Mesendoderm (in vitro differentiated cells): ENCODE measurements at regions not wholly inside any gene's neighbourhood (a gene's known extent, or its start where the extent isn't known, plus 50 kb on each side); places are given as distances from the start of the nearest gene placed in this dataset.
"Not testable (repeated sequence)": the region's sequence is repeated elsewhere in the genome, so short reads cannot be mapped to it uniquely, and the experiment has no call there.

ENCODE experiments used
- DNase-seq: peaks from one replicate; pipeline ENCODE4 v3.0.0; 2013
- H2AK5ac ChIP-seq: 2 replicates; pipeline ENCODE4 v1.6.1; 2013; ENCODE audit warnings: low read length, inconsistent platforms
- H2BK120ac ChIP-seq: 2 replicates; pipeline ENCODE4 v1.6.1; 2013; ENCODE audit warnings: low read depth, mild to moderate bottlenecking, low read length, moderate library complexity, mixed read lengths
- H2BK15ac ChIP-seq: replicated peaks from 2 replicates; pipeline ENCODE4 v1.6.1; 2013; ENCODE audit warnings: low read depth, mild to moderate bottlenecking, moderate library complexity
- H2BK5ac ChIP-seq: 2 replicates; pipeline ENCODE4 v1.6.1; 2013; ENCODE audit warnings: low read length, inconsistent platforms
- H3K18ac ChIP-seq: 2 replicates; pipeline ENCODE4 v1.6.1; 2013; ENCODE audit warnings: mild to moderate bottlenecking, low read length, mixed read lengths
- H3K23ac ChIP-seq: one replicate; pipeline ENCODE4 v1.6.1; 2013; ENCODE audit warnings: low read length
- H3K27ac ChIP-seq: 2 replicates; pipeline ENCODE4 v1.5.1; 2013; ENCODE audit warnings: low read depth, mild to moderate bottlenecking, inconsistent platforms, low read length, moderate library complexity
- H3K27me3 ChIP-seq: 2 replicates; pipeline ENCODE4 v1.6.1; 2013; ENCODE audit warnings: low read length, control low read depth, mild to moderate bottlenecking, inconsistent platforms; ENCODE audit not compliant: insufficient read depth, poor library complexity
- H3K36me3 ChIP-seq: 2 replicates; pipeline ENCODE4 v1.6.1; 2013; ENCODE audit warnings: low read length, inconsistent platforms; ENCODE audit not compliant: control insufficient read depth, insufficient read depth
- H3K4ac ChIP-seq: one replicate; pipeline ENCODE4 v1.6.1; 2013; ENCODE audit warnings: low read depth, mild to moderate bottlenecking, low read length, moderate library complexity
- H3K4me1 ChIP-seq: 2 replicates; pipeline ENCODE4 v1.6.1; 2013; ENCODE audit warnings: low read depth, low read length, inconsistent platforms; ENCODE audit not compliant: control insufficient read depth
- H3K4me2 ChIP-seq: 2 replicates; pipeline ENCODE4 v1.6.1; 2013; ENCODE audit warnings: low read length
- H3K4me3 ChIP-seq: 2 replicates; pipeline ENCODE4 v1.5.1; 2013; ENCODE audit warnings: mild to moderate bottlenecking, low read length
- H3K56ac ChIP-seq: one replicate; pipeline ENCODE4 v1.6.1; 2013; ENCODE audit warnings: low read length
- H3K79me1 ChIP-seq: 2 replicates; pipeline ENCODE4 v1.6.1; 2013; ENCODE audit warnings: low read length, inconsistent platforms
- H3K79me2 ChIP-seq: 2 replicates; pipeline ENCODE4 v1.6.1; 2013; ENCODE audit warnings: mild to moderate bottlenecking, low read length; ENCODE audit not compliant: control insufficient read depth, insufficient read depth
- H3K9ac ChIP-seq: 2 replicates; pipeline ENCODE4 v1.6.1; 2013; ENCODE audit warnings: low read length, inconsistent platforms
- H4K5ac ChIP-seq: one replicate; pipeline ENCODE4 v1.6.1; 2013; ENCODE audit warnings: low read length
- H4K8ac ChIP-seq: one replicate; pipeline ENCODE4 v1.6.1; 2013; ENCODE audit warnings: low read depth, mild to moderate bottlenecking, control low read depth, low read length, moderate library complexity
- whole genome bisulfite sequencing: extraction: QIAGEN DNeasy Blood & Tissue Kit; methylation state at CpG from one replicate; pipeline ENCODE4 v1.1.7; 2013; ENCODE audit warnings: low lambda C conversion rate, missing lambda C conversion rate; ENCODE audit not compliant: insufficient coverage; ENCODE audit errors: extremely low coverage; 5-methylcytosine and 5-hydroxymethylcytosine counted together

GRCh38 chr6:167707686-167708500, 118.8 kb upstream of the AFDN start:
- no peaks in the 10 kb centered on the region for H3K4me1 ChIP-seq
- no peak overlapping the region for H2AK5ac ChIP-seq
- H2BK5ac ChIP-seq, result no peak overlapping the region
- no peak overlapping the region for H3K4me3 ChIP-seq
- no peak overlapping the region for H4K5ac ChIP-seq
- H3K36me3 ChIP-seq, result no peaks in the 10 kb centered on the region
- H3K56ac ChIP-seq, result no peak overlapping the region
- H3K4me2 ChIP-seq, result no peak overlapping the region
- no peak overlapping the region for H3K23ac ChIP-seq
- H3K79me2 ChIP-seq, result no peaks in the 10 kb centered on the region
- no peak overlapping the region for H3K27ac ChIP-seq
- no peak overlapping the region for H2BK15ac ChIP-seq
- H3K18ac ChIP-seq, result no peak overlapping the region
- no peaks in the 10 kb centered on the region for H3K27me3 ChIP-seq
- H3K79me1 ChIP-seq, result no peaks in the 10 kb centered on the region
- H4K8ac ChIP-seq, result no peak overlapping the region
- WGBS, result no CpG with 5 or more reads among the region's 25 CpGs
- no peak overlapping the region for H2BK120ac ChIP-seq
- no peak for DNase-seq
- no peak overlapping the region for H3K9ac ChIP-seq
- no peak overlapping the region for H3K4ac ChIP-seq

DNA sequence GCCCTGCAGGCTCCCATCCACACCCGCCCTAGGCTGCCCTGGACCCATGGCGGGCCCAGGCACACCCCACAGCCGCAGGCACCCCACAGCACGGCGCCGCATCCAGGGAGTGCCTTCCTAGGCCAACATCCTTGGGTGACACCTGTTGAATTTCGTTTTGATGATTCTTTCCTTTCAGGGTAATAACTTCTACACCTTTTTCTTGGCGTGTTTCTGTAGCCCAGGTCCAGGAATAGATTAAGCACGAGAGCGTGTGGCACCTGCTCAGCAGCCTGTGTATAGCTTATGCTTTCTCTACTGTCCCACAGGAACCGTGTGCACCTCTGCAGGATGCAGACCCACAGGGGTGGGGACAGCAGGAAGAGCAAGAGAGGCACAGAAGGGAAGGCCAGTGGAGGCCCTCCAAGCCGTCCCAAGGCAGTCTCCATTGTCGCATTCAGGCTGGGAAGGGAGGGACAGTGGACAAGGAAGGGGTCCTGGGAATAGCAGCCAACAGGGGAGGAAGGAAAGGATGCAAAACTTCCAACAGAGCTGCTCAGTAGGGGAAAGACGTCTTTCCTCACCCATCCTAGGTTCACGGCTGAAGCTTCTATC, 118.1 kb upstream of the AFDN start:
- Histone ChIP-seq H3K79me2 (no peaks in the 10 kb centered on the region), H3K4me2 (no peak overlapping the region), H3K56ac (no peak overlapping the region), H3K4me3 (no peak overlapping the region), H3K27me3 (no peaks in the 10 kb centered on the region), H3K4me1 (no peaks in the 10 kb centered on the region), H3K23ac (no peak overlapping the region), H3K36me3 (no peaks in the 10 kb centered on the region), H4K5ac (no peak overlapping the region), H3K4ac (no peak overlapping the region), H3K27ac (no peak overlapping the region), H2AK5ac (no peak overlapping the region), H2BK120ac (no peak overlapping the region), H3K79me1 (no peaks in the 10 kb centered on the region), H2BK5ac (no peak overlapping the region), H4K8ac (no peak overlapping the region), H3K18ac (no peak overlapping the region), H3K9ac (no peak overlapping the region), H2BK15ac (no peak overlapping the region)
- DNase-seq, result no peak
- WGBS, result no CpG with 5 or more reads among the region's 15 CpGs

- H3K79me2 ChIP-seq, result no peaks in the 10 kb centered on the region
- no peak overlapping the region for H4K8ac ChIP-seq
- H2AK5ac ChIP-seq, result no peak overlapping the region
- H3K4ac ChIP-seq, result no peak overlapping the region
- H4K5ac ChIP-seq, result no peak overlapping the region
- H2BK15ac ChIP-seq, result no peak overlapping the region
- no peak overlapping the region for H3K23ac ChIP-seq
- H3K36me3 ChIP-seq, result no peaks in the 10 kb centered on the region
- no peaks in the 10 kb centered on the region for H3K79me1 ChIP-seq
- H3K4me1 ChIP-seq, result no peaks in the 10 kb centered on the region
- H2BK5ac ChIP-seq, result no peak overlapping the region
- no peak overlapping the region for H3K18ac ChIP-seq
- no peak overlapping the region for H3K9ac ChIP-seq
- no peaks in the 10 kb centered on the region for H3K27me3 ChIP-seq
- WGBS, result no CpG with 5 or more reads among the region's 7 CpGs
- H3K56ac ChIP-seq, result no peak overlapping the region
- DNase-seq, result no peak
- no peak overlapping the region for H3K4me2 ChIP-seq
- no peak overlapping the region for H2BK120ac ChIP-seq
- H3K4me3 ChIP-seq, result no peak overlapping the region
- no peak overlapping the region for H3K27ac ChIP-seq
Observed at GRCh38 chr6:167709196-167709595, 117.5 kb upstream of the AFDN start.

GRCh38 chr6:167709776-167710336, 116.9 kb upstream of the AFDN start:
- not testable (repeated sequence) for H2AK5ac ChIP-seq, H4K8ac ChIP-seq, H2BK15ac ChIP-seq, H3K36me3 ChIP-seq, H4K5ac ChIP-seq, DNase-seq, H3K79me1 ChIP-seq, H3K56ac ChIP-seq, H3K9ac ChIP-seq, H3K4ac ChIP-seq, H3K4me2 ChIP-seq, H3K4me1 ChIP-seq, H3K23ac ChIP-seq, H3K4me3 ChIP-seq, H2BK120ac ChIP-seq, H3K27me3 ChIP-seq, H3K18ac ChIP-seq, H2BK5ac ChIP-seq, H3K27ac ChIP-seq, H3K79me2 ChIP-seq
- WGBS, result no CpG with 5 or more reads among the region's 11 CpGs

DNA sequence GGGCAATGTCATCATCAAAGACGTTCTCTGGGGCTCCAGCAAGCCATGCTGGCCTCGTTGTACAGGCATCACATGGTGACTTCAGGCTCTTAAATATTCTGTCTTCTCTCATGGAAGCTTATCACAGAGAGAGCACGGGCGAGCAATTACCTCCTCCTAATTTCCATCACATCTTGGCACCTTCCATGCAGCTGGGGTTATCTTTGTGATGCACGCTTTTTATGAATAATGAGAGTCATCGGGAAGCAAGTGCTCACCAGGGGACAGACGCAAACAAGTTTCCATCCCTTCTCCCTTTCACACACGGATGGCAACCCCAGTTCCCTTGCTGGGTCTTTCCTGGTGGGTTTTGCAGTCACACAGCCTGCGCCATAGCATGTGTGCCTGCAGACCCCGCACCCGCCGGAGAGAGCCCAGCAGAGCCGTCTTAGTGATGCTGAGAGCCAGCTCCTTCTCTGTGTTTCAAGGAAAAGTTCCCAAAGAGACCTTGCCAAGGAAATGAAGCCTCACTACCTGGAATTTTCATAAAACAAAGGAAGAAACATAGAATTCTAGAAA, 116.3 kb upstream of the AFDN start:
- no peak overlapping the region for H4K8ac ChIP-seq
- H4K5ac ChIP-seq, result no peak overlapping the region
- DNase-seq, result no peak
- no peak overlapping the region for H3K56ac ChIP-seq
- H2BK120ac ChIP-seq, result no peak overlapping the region
- no peak overlapping the region for H3K9ac ChIP-seq
- no peak overlapping the region for H3K27ac ChIP-seq
- no peak overlapping the region for H2BK5ac ChIP-seq
- H3K27me3 ChIP-seq, result no peaks in the 10 kb centered on the region
- H2BK15ac ChIP-seq, result no peak overlapping the region
- H3K18ac ChIP-seq, result no peak overlapping the region
- no peak overlapping the region for H3K4me3 ChIP-seq
- H3K4me2 ChIP-seq, result no peak overlapping the region
- H3K4ac ChIP-seq, result no peak overlapping the region
- no CpG with 5 or more reads among the region's 13 CpGs for WGBS
- H3K23ac ChIP-seq, result no peak overlapping the region
- no peaks in the 10 kb centered on the region for H3K79me1 ChIP-seq
- no peaks in the 10 kb centered on the region for H3K79me2 ChIP-seq
- no peaks in the 10 kb centered on the region for H3K36me3 ChIP-seq
- H3K4me1 ChIP-seq, result no peaks in the 10 kb centered on the region
- no peak overlapping the region for H2AK5ac ChIP-seq
